ENCODE measurements at regions not wholly inside any gene's neighbourhood (a gene's known extent, or its start where the extent isn't known, plus 50 kb on each side); places are given as distances from the start of the nearest gene placed in this dataset.

DNA sequence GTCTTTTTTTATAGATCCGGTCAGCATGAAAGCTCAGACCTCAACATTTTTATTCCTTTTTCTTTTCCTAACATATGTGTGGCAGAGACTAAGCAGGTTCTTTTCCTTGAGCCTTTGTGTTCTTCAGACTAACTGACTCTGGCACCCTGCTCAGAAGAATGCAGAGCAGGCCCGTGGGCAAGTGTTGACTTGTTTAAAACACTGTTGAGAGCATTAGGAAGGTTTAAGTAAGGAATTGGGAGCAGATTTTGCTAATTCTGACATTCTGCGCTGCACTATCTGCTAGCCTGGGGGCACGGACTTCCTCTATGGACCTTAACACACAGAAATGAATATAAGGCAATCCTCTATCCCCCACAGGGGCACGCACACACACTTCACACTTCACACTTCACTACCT, 182.5 kb upstream of the PIK3R1 start:
- peak; percentile 17; the same call in 1 of the 3 replicates for ATAC-seq
- TF ChIP-seq ZC3H10 (CRISPR knock-in tag; IDR thresholded peaks at IDR 0.05) (no peak), ZFP3 (CRISPR knock-in tag; IDR thresholded peaks at IDR 0.05) (no peak), BACH2 (CRISPR knock-in tag; IDR thresholded peaks at IDR 0.05; ENCODE audit: borderline replicate concordance) (no peak), SNAI2 (CRISPR knock-in tag; IDR thresholded peaks at IDR 0.05) (no peak), PPARA (CRISPR knock-in tag; IDR thresholded peaks at IDR 0.05; ENCODE audit: borderline replicate concordance) (no peak), GLIS3 (CRISPR knock-in tag; IDR thresholded peaks at IDR 0.05) (no peak), CREB5 (CRISPR knock-in tag; IDR thresholded peaks at IDR 0.05; ENCODE audit: low read depth) (no peak), ISL1 (CRISPR knock-in tag; IDR thresholded peaks at IDR 0.05) (no peak), ZNF8 (CRISPR knock-in tag; IDR thresholded peaks at IDR 0.05) (no peak), POU6F1 (CRISPR knock-in tag; IDR thresholded peaks at IDR 0.05; ENCODE audit: borderline replicate concordance, low read depth) (no peak), CSRNP3 (CRISPR knock-in tag; IDR thresholded peaks at IDR 0.05) (no peak), TSHZ2 (CRISPR knock-in tag; IDR thresholded peaks at IDR 0.05) (no peak), ZNF70 (CRISPR knock-in tag; IDR thresholded peaks at IDR 0.05) (no peak), TOX (CRISPR knock-in tag; IDR thresholded peaks at IDR 0.05; ENCODE audit: borderline replicate concordance) (no peak), OSR1 (CRISPR knock-in tag; IDR thresholded peaks at IDR 0.05) (no peak)
- TF ChIP-seq, protein P1, sequence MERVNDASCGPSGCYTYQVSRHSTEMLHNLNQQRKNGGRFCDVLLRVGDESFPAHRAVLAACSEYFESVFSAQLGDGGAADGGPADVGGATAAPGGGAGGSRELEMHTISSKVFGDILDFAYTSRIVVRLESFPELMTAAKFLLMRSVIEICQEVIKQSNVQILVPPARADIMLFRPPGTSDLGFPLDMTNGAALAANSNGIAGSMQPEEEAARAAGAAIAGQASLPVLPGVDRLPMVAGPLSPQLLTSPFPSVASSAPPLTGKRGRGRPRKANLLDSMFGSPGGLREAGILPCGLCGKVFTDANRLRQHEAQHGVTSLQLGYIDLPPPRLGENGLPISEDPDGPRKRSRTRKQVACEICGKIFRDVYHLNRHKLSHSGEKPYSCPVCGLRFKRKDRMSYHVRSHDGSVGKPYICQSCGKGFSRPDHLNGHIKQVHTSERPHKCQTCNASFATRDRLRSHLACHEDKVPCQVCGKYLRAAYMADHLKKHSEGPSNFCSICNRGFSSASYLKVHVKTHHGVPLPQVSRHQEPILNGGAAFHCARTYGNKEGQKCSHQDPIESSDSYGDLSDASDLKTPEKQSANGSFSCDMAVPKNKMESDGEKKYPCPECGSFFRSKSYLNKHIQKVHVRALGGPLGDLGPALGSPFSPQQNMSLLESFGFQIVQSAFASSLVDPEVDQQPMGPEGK (CRISPR knock-in tag; IDR thresholded peaks at IDR 0.05; ENCODE audit: borderline replicate concordance), result no peak

DNA sequence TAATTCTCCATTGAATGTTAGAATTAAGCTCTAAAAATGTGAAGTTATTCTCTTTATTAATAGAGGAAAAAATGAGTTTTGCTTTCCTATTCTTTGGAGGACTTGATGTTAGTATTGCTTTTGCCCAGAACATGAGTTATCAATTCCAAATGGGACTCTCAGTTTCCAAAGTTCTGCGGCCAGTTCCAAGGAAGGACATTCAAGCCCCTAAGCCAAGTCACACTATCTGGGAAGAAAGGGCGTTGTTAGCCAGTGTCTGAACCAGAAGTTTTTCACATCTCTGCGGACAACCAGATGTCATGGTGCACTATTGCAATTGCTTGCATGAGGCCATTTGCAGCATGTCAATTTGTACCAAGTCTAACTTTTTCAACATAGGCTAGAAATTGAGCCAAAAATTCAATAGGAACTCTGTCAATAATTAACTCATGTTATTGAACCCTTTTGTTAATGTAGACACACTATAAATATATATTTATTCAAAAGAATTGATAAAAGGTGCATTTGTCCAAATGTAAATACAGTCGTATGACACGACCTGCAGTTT, 183.3 kb upstream of the PIK3R1 start:
- no peak for ATAC-seq

More for the DNA sequence above, 183.3 kb upstream of the PIK3R1 start:
- no peak for TF ChIP-seq BACH2 (CRISPR knock-in tag; IDR thresholded peaks at IDR 0.05; ENCODE audit: borderline replicate concordance)
- no peak for TF ChIP-seq ZNF565 (CRISPR knock-in tag; conservative IDR thresholded peaks at IDR 0.05; ENCODE audit: low read depth)
- no peak for TF ChIP-seq ESRRG (CRISPR knock-in tag; IDR thresholded peaks at IDR 0.05)
- TF ChIP-seq, protein P1 (CRISPR knock-in tag; IDR thresholded peaks at IDR 0.05; ENCODE audit: borderline replicate concordance), result no peak

Data from SK-N-SH treated with all-trans-retinoic acid at 6 μM for 48 hours (cell line).